Aorta (tissue), 5 donors: ENCODE measurements at regions not wholly inside any gene's neighbourhood (a gene's known extent, or its start where the extent isn't known, plus 50 kb on each side); places are given as distances from the start of the nearest gene placed in this dataset.

ENCODE experiments used
- ATAC-seq: fragments of 200-7000 bp; cut with Tn5 transposase; one replicate; pipeline ENCODE4 v1.9.1; 2022; ENCODE audit warnings: moderate library complexity; ENCODE audit not compliant: low FRiP score
- DNase-seq, 2 donors: peaks; one replicate each; pipeline ENCODE4 v3.0.0-alpha.2; 2020
- H3K27ac ChIP-seq, 2 donors: one replicate each; pipeline ENCODE4 v1.5.1; 2013; ENCODE audit warnings: low read length in 2 of 2, mild to moderate bottlenecking in 2 of 2, moderate library complexity in 2 of 2, control low read depth in 1 of 2, inconsistent platforms in 1 of 2, low read depth in 1 of 2
- H3K27me3 ChIP-seq, 2 donors: one replicate each; pipeline ENCODE4 v1.6.1; 2013; ENCODE audit warnings: control low read depth in 1 of 2, low read length in 1 of 2, mild to moderate bottlenecking in 1 of 2, moderate library complexity in 1 of 2; ENCODE audit not compliant: insufficient read depth in 2 of 2, control insufficient read depth in 1 of 2
- H3K36me3 ChIP-seq, 2 donors: one replicate each; pipeline ENCODE4 v1.6.1; 2013; ENCODE audit warnings: control low read depth in 1 of 2, low read length in 1 of 2, mild to moderate bottlenecking in 1 of 2; ENCODE audit not compliant: insufficient read depth in 2 of 2, control insufficient read depth in 1 of 2
- H3K4me1 ChIP-seq, 2 donors: one replicate each; pipeline ENCODE4 v1.6.1; 2013; ENCODE audit warnings: low read length in 2 of 2, control low read depth in 1 of 2, mild to moderate bottlenecking in 1 of 2, moderate library complexity in 1 of 2; ENCODE audit not compliant: insufficient read depth in 2 of 2, control insufficient read depth in 1 of 2
- H3K4me3 ChIP-seq, 2 donors: one replicate each; pipeline ENCODE4 v1.5.1; 2013; ENCODE audit warnings: low read length in 2 of 2, control low read depth in 1 of 2, mild to moderate bottlenecking in 1 of 2
- H3K9me3 ChIP-seq: one replicate; pipeline ENCODE4 v1.6.1; 2013; ENCODE audit warnings: mild to moderate bottlenecking, low read length; ENCODE audit not compliant: control insufficient read depth
- WGBS, 2 donors: extraction: QIAGEN DNeasy Blood & Tissue Kit; methylation state at CpG; one replicate each; pipeline ENCODE4 v1.1.7; 2013; 5-methylcytosine and 5-hydroxymethylcytosine counted together
- intact Hi-C, 2 donors: fragments of 100-400 bp; cut with DNase I; formaldehyde crosslinking; loops; one replicate each; pipeline versions ENCODE4 v1.14.2 to v1.15.0; 2022
- donor health status: healthy with polysubstance abuse.
- donor health status: Bipolar disorder and iron deficiency.
- donor health status: DM: no; HTN: no; CAD: no.
- donor health status: DM: no; HTN: no; CAD: no.
- donor health status: DM: yes; HTN: yes; CAD: no.

- Histone ChIP-seq H3K4me3 (no peak overlapping the region), H3K27me3 (no peaks in the 10 kb centered on the region), H3K36me3 (no peaks in the 10 kb centered on the region), H3K9me3 (peaks cover 1% of the 10 kb centered on the region), H3K27ac (no peak overlapping the region), H3K4me1 (no peaks in the 10 kb centered on the region)
- ATAC-seq, result no peak
- DNase-seq, result no peak
- intact Hi-C loops, result no loop called here
- WGBS, 2 donors, result 91 to 97% methylated on average over 1 of the region's 1 CpG
These were observed 149.9 kb upstream of the STT3B start for GRCh38 chr3:31382856-31383255.

- no peak for ATAC-seq
- intact Hi-C loops, result no loop called here
- Histone ChIP-seq H3K4me1 (no peaks in the 10 kb centered on the region), H3K36me3 (no peaks in the 10 kb centered on the region), H3K9me3 (peaks cover 1% of the 10 kb centered on the region), H3K4me3 (no peak overlapping the region), H3K27me3 (no peaks in the 10 kb centered on the region), H3K27ac (no peak overlapping the region)
- 92 to 100% methylated on average over 1 of the region's 1 CpG for WGBS, 2 donors
- DNase-seq, result no peak
These were observed 148.6 kb upstream of the STT3B start for GRCh38 chr3:31384117-31384516.

GRCh38 chr3:31389939-31390338, 142.8 kb upstream of the STT3B start:
- peaks cover 1% of the 10 kb centered on the region for H3K9me3 ChIP-seq
- 79 to 91% methylated on average over 1 of the region's 1 CpG for WGBS, 2 donors
- intact Hi-C loops, result no loop called here
- no peaks in the 10 kb centered on the region for H3K4me1 ChIP-seq
- no peaks in the 10 kb centered on the region for H3K27me3 ChIP-seq
- H3K36me3 ChIP-seq, result no peaks in the 10 kb centered on the region
- H3K27ac ChIP-seq, result no peak overlapping the region
- DNase-seq (no peak), ATAC-seq (no peak)
- H3K4me3 ChIP-seq, result no peak overlapping the region

GRCh38 chr3:31390466-31390865, 142.3 kb upstream of the STT3B start:
- 95% methylated on average over 2 of the region's 2 CpGs for WGBS, 2 donors
- Histone ChIP-seq H3K27ac (no peak overlapping the region), H3K27me3 (no peaks in the 10 kb centered on the region), H3K4me1 (no peaks in the 10 kb centered on the region), H3K9me3 (peaks cover 1% of the 10 kb centered on the region), H3K36me3 (no peaks in the 10 kb centered on the region), H3K4me3 (no peak overlapping the region)
- DNase-seq, result no peak
- intact Hi-C loops, result no loop called here
- ATAC-seq, result no peak

GRCh38 chr3:31391150-31391549, 141.6 kb upstream of the STT3B start:
- DNase-seq (no peak), ATAC-seq (no peak)
- intact Hi-C loops, result no loop called here
- Histone ChIP-seq H3K27ac (no peak overlapping the region), H3K4me1 (no peaks in the 10 kb centered on the region), H3K36me3 (no peaks in the 10 kb centered on the region), H3K4me3 (no peak overlapping the region), H3K27me3 (no peaks in the 10 kb centered on the region), H3K9me3 (peaks cover 1% of the 10 kb centered on the region)
- WGBS, 2 donors, result 78 to 85% methylated on average over 3 of the region's 3 CpGs

GRCh38 chr3:31392568-31392967, 140.2 kb upstream of the STT3B start:
- 95 to 96% methylated on average over 2 of the region's 2 CpGs for WGBS, 2 donors
- no peak for DNase-seq
- intact Hi-C loops, result no loop called here
- Histone ChIP-seq H3K9me3 (no peaks in the 10 kb centered on the region), H3K4me3 (no peak overlapping the region), H3K27ac (no peak overlapping the region), H3K27me3 (no peaks in the 10 kb centered on the region), H3K36me3 (no peaks in the 10 kb centered on the region), H3K4me1 (no peaks in the 10 kb centered on the region)
- ATAC-seq, result no peak

GRCh38 chr3:31399271-31399670, 133.5 kb upstream of the STT3B start:
- intact Hi-C loops, result no loop called here
- no peak for ATAC-seq

GRCh38 chr3:31402117-31402516, 130.6 kb upstream of the STT3B start:
- H3K36me3 ChIP-seq, result no peaks in the 10 kb centered on the region
- ATAC-seq, result no peak
- 70 to 77% methylated on average over 2 of the region's 2 CpGs for WGBS, 2 donors
- no peak overlapping the region for H3K27ac ChIP-seq
- no peaks in the 10 kb centered on the region for H3K27me3 ChIP-seq
- H3K4me1 ChIP-seq, result peaks cover 0 to 4% of the 10 kb centered on the region in 2 donors
- no peak for DNase-seq
- H3K4me3 ChIP-seq, result no peak overlapping the region
- intact Hi-C loops, result loop anchor here in 1 of 2 donors (10.0 kb wide), 1 partner anchor 467 kb away; no protein-coding TSS in a partner anchor
- no peaks in the 10 kb centered on the region for H3K9me3 ChIP-seq

More at GRCh38 chr3:31399271-31399670, 133.5 kb upstream of the STT3B start:
- no peak for DNase-seq
- WGBS, 2 donors, result 64 to 69% methylated on average over 1 of the region's 1 CpG
- Histone ChIP-seq H3K27ac (no peak overlapping the region), H3K9me3 (no peaks in the 10 kb centered on the region), H3K4me1 (no peaks in the 10 kb centered on the region), H3K36me3 (no peaks in the 10 kb centered on the region), H3K27me3 (no peaks in the 10 kb centered on the region), H3K4me3 (no peak overlapping the region)

GRCh38 chr3:31403197-31403596, 129.5 kb upstream of the STT3B start:
- intact Hi-C loops, result loop anchor here in 1 of 2 donors (10.0 kb wide), 1 partner anchor 468 kb away; no protein-coding TSS in a partner anchor
- no peak for ATAC-seq
- Histone ChIP-seq H3K36me3 (no peaks in the 10 kb centered on the region), H3K4me1 (peaks cover 0 to 4% of the 10 kb centered on the region in 2 donors), H3K27me3 (no peaks in the 10 kb centered on the region), H3K9me3 (no peaks in the 10 kb centered on the region), H3K27ac (no peak overlapping the region), H3K4me3 (no peak overlapping the region)
- no peak for DNase-seq
- WGBS, 2 donors, result 90 to 94% methylated on average over 3 of the region's 3 CpGs
